Right cardiac atrium (tissue), 5 donors: ENCODE measurements at regions not wholly inside any gene's neighbourhood (a gene's known extent, or its start where the extent isn't known, plus 50 kb on each side); places are given as distances from the start of the nearest gene placed in this dataset.
"Not testable (repeated sequence)": the region's sequence is repeated elsewhere in the genome, so short reads cannot be mapped to it uniquely, and the experiment has no call there.

Experiments used
- ATAC-seq, 2 donors: fragments of 200-7000 bp; cut with Tn5 transposase; one replicate each; pipeline versions ENCODE4 v1.8.0 to v1.9.1; 2020; ENCODE audit warnings: moderate library complexity in 2 of 2, mild to moderate bottlenecking in 1 of 2
- DNase-seq, 3 donors: peaks; one replicate each; pipeline ENCODE4 v3.0.0-alpha.2; 2020
- H3K27ac ChIP-seq: one replicate; pipeline ENCODE4 v1.5.1; 2013; ENCODE audit warnings: mild to moderate bottlenecking, low read length, control low read depth, moderate library complexity
- H3K27me3 ChIP-seq: one replicate; pipeline ENCODE4 v1.6.1; 2013; ENCODE audit not compliant: control insufficient read depth, insufficient read depth
- H3K4me1 ChIP-seq: one replicate; pipeline ENCODE4 v1.6.1; 2013; ENCODE audit warnings: low read length; ENCODE audit not compliant: control insufficient read depth, insufficient read depth
- H3K4me3 ChIP-seq: one replicate; pipeline ENCODE4 v1.5.1; 2013; ENCODE audit warnings: low read length, control low read depth
- H3K9me3 ChIP-seq: one replicate; pipeline ENCODE4 v1.6.1; 2013; ENCODE audit warnings: low read length; ENCODE audit not compliant: control insufficient read depth
- WGBS: extraction: QIAGEN DNeasy Blood & Tissue Kit; methylation state at CpG from one replicate; pipeline ENCODE4 v1.1.7; 2013; 5-methylcytosine and 5-hydroxymethylcytosine counted together
- intact Hi-C, 4 donors: fragments of 100-400 bp; cut with DNase I; formaldehyde crosslinking; loops; one replicate each; pipeline versions ENCODE4 v1.11.0 to v1.14.0; 2022 to 2023
- donor health status: healthy with polysubstance abuse.
- donor health status: DM: no; HTN: yes; CAD: no.
- donor health status: DM: no; HTN: no; CAD: no.
- donor health status: DM: no; HTN: yes; CAD: no; lungs with severe emphysema.
- donor health status: DM: yes; HTN: yes; CAD: no.

DNA sequence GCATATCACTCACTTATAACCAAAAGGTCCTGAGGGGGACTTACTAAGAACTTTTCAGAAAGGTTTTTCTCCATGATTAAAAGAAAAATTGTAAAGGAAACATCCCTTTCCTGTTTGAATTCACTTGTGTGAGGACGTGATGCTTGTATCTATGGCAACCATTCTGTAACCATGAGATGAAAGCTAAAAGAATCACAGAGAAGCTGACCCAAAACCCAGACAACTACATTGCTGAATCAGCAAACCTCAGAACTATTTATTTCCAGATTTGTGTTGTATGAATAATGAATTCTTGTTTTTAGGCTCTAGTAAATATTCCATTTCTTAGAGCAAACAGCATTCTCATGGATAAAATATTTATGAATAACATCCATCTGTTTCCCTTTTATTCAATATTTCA is 91.2 kb downstream of the RCHY1 start:
- Histone ChIP-seq H3K27ac (no peak overlapping the region), H3K4me3 (no peak overlapping the region), H3K9me3 (no peaks in the 10 kb centered on the region), H3K4me1 (no peaks in the 10 kb centered on the region), H3K27me3 (no peaks in the 10 kb centered on the region)
- WGBS: 33% methylated on average over 1 of the region's 1 CpG
- no peak for ATAC-seq
- DNase-seq: no peak
- intact Hi-C loops: no loop called here

DNA sequence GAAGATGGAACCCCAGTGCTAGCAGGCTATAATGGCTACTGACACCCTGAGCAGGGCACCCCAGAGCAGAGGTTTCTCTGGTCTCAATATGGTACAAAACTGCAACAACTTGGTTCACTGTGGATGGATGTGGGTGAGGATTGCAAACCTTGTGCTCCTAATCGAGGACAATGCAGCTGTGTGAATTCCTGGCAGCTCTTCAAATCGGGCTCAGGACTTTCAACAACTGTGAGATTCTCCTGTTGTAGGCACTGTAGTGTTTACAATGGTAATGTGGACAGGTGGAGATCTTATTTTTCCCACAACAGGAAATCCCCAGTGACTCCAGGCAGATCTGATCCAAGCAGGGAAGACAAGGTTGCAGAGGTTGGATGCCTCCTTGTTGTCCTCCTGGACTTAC is 101.5 kb downstream of the RCHY1 start:
- no peak overlapping the region for H3K4me3 ChIP-seq
- DNase-seq (no peak), ATAC-seq (no peak)
- H3K27me3 ChIP-seq: no peaks in the 10 kb centered on the region
- WGBS: 55% methylated on average over 2 of the region's 2 CpGs
- H3K9me3 ChIP-seq: no peaks in the 10 kb centered on the region
- no peaks in the 10 kb centered on the region for H3K4me1 ChIP-seq
- intact Hi-C loops: no loop called here
- H3K27ac ChIP-seq: no peak overlapping the region

DNA sequence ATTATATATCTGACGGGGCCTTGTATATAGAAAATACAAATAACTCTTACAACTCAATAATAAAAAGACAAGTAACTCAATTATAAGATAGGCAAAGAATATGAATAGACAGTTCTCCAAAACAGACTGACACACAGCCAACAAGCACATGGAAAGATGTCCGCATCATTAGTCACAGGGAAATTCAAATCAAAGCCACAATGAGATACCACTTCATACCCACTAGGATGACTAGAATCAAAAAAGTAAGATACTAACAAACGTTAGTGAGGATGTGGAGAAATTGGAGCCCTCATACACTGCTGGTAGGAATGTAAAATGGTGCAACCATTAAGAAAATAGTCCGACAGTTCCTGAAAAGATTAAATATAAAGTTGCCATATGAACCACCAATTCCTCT is 115.7 kb downstream of the RCHY1 start:
- intact Hi-C loops: no loop called here
- H3K4me3 ChIP-seq: no peak overlapping the region
- 79% methylated on average over 4 of the region's 4 CpGs for WGBS
- H3K9me3 ChIP-seq: no peaks in the 10 kb centered on the region
- no peaks in the 10 kb centered on the region for H3K27me3 ChIP-seq
- H3K4me1 ChIP-seq: no peaks in the 10 kb centered on the region
- no peak for ATAC-seq
- DNase-seq: no peak
- H3K27ac ChIP-seq: no peak overlapping the region

DNA sequence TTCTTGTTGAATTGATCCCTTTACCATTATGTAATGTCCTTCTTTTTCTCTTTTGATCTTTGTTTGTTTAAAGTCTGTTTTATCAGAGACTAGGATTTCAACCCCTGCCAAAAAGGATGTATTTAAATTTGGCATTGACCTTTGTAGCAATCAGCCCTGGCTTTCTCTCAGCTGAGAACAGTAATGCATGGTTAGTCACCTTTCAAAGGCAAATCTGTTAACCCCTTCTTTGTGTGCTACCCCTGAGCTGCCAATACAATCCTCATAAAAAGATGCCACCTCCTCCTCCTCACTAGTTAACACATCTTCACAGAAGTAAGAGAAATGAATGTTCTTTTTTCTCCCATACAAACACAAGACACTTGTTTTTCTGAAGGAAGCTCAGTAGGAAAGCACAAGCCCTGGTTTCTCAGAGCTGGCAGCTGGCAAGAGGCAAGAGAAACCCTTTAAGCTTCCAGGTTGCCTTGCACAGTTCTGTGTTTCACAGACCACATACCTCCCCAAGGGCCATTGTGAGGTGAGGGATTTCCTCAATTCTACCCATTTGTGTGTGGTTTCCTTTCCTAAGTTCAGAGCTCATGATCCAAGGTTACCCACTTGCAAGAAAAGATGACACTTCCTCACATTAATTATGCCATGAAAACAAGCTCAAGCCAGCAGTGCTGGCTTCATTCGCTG is 122.6 kb downstream of the RCHY1 start:
- no peaks in the 10 kb centered on the region for H3K27me3 ChIP-seq
- no peaks in the 10 kb centered on the region for H3K4me1 ChIP-seq
- H3K9me3 ChIP-seq: no peaks in the 10 kb centered on the region
- no peak overlapping the region for H3K4me3 ChIP-seq
- no peak for ATAC-seq
- H3K27ac ChIP-seq: no peak overlapping the region
- no peak for DNase-seq
- intact Hi-C loops: no loop called here
- whole genome bisulfite sequencing: 73% methylated on average over 1 of the region's 1 CpG

- DNase-seq, H3K4me3 ChIP-seq, H3K9me3 ChIP-seq, ATAC-seq, H3K27me3 ChIP-seq, H3K27ac ChIP-seq, intact Hi-C loops, H3K4me1 ChIP-seq: not testable (repeated sequence)
- WGBS: 91% methylated on average over 12 of the region's 12 CpGs
These were observed 127.8 kb downstream of the RCHY1 start for GRCh38 chr4:75386426-75386825.

GRCh38 chr4:75385106-75385505 is 129.1 kb downstream of the RCHY1 start:
- DNase-seq (no peak), ATAC-seq (no peak)
- no peaks in the 10 kb centered on the region for H3K4me1 ChIP-seq
- 27% methylated on average over 1 of the region's 1 CpG for WGBS
- H3K27ac ChIP-seq: no peak overlapping the region
- intact Hi-C loops: no loop called here
- no peak overlapping the region for H3K4me3 ChIP-seq
- no peaks in the 10 kb centered on the region for H3K9me3 ChIP-seq
- no peaks in the 10 kb centered on the region for H3K27me3 ChIP-seq

DNA sequence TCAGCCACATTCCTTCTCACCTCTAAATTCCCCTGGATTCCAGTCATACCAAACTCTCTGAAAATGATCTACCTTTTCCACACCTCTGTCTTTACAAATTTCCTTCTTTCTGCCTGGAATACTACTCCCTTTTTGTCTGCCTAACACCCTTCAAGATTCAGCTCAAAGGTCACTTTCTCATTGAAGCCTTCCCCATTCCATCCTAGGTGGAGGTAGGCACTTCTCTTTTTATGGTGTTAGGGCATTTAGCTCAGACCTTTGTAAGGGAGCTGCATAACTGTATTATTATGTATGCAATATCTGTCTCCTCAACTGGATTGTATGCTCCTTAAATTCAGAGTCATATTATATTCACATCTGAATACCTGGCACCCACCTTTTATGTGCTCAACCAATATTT is 137.7 kb downstream of the RCHY1 start:
- DNase-seq: no peak
- intact Hi-C loops: no loop called here
- Histone ChIP-seq H3K27me3 (no peaks in the 10 kb centered on the region), H3K9me3 (peaks cover 2% of the 10 kb centered on the region), H3K4me3 (no peak overlapping the region), H3K27ac (no peak overlapping the region), H3K4me1 (no peaks in the 10 kb centered on the region)
- ATAC-seq: no peak

GRCh38 chr4:75371915-75372314 is 142.3 kb downstream of the RCHY1 start:
- ATAC-seq (no peak), DNase-seq (no peak)
- Histone ChIP-seq H3K4me3 (no peak overlapping the region), H3K4me1 (no peaks in the 10 kb centered on the region), H3K27ac (no peak overlapping the region), H3K27me3 (no peaks in the 10 kb centered on the region), H3K9me3 (no peaks in the 10 kb centered on the region)
- intact Hi-C loops: no loop called here
- WGBS: 52% methylated on average over 2 of the region's 2 CpGs

GRCh38 chr4:75370576-75370975 is 143.6 kb downstream of the RCHY1 start:
- H3K27me3 ChIP-seq: no peaks in the 10 kb centered on the region
- 79% methylated on average over 3 of the region's 3 CpGs for WGBS
- no peak overlapping the region for H3K27ac ChIP-seq
- H3K4me3 ChIP-seq: no peak overlapping the region
- ATAC-seq (no peak), DNase-seq (no peak)
- no peaks in the 10 kb centered on the region for H3K4me1 ChIP-seq
- intact Hi-C loops: no loop called here
- H3K9me3 ChIP-seq: no peaks in the 10 kb centered on the region

DNA sequence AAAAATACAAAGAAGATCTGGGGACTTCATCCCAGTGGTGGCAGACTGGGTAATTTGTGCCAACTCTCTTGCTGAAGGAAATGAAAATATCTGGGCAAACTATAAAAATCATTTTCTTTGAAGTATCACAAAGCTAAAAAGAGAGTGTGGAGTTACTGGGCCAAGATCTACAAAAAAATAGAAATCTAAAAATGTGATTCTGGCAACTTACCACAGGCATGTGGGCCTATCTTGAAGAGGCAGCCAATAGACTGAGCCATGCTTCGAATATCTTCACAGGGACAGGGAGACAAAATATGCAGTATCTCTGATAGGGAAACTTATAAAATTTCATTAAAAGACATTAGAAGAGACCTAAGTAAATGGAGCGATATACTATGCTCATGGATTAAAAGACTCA is 168.8 kb downstream of the RCHY1 start:
- Histone ChIP-seq H3K27ac (no peak overlapping the region), H3K4me3 (no peak overlapping the region), H3K4me1 (no peaks in the 10 kb centered on the region), H3K9me3 (no peaks in the 10 kb centered on the region), H3K27me3 (no peaks in the 10 kb centered on the region)
- intact Hi-C loops: no loop called here
- 63% methylated on average over 2 of the region's 2 CpGs for WGBS
- DNase-seq (no peak), ATAC-seq (no peak)

GRCh38 chr4:75344915-75345314 is 169.3 kb downstream of the RCHY1 start:
- intact Hi-C loops: no loop called here
- Histone ChIP-seq H3K9me3 (no peaks in the 10 kb centered on the region), H3K4me3 (no peak overlapping the region), H3K27ac (no peak overlapping the region), H3K27me3 (no peaks in the 10 kb centered on the region), H3K4me1 (no peaks in the 10 kb centered on the region)
- DNase-seq (no peak), ATAC-seq (peak; percentile 19 to 53)
- 47% methylated on average over 5 of the region's 5 CpGs for whole genome bisulfite sequencing

DNA sequence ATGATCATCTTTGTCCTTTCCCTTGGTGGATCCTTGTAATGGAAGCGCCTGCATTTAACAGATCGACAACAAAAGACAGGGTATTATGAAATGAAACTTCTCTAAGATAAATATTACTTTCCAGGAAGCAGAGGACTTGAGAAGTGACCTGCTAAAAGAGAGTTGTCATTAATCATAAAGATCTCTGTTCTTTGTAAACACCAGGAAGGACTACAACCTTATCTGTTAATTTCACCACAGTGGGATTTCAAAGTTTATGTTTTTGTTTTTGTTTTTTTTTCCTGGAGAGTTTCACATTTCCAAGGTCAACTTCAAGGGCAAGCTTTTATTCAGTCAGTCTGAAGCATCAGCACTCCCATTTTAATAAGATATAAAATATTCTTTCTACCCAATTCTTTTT is 170.9 kb downstream of the RCHY1 start:
- Histone ChIP-seq H3K27me3 (no peaks in the 10 kb centered on the region), H3K4me1 (no peaks in the 10 kb centered on the region), H3K4me3 (no peak overlapping the region), H3K9me3 (no peaks in the 10 kb centered on the region), H3K27ac (no peak overlapping the region)
- DNase-seq (no peak), ATAC-seq (no peak)
- intact Hi-C loops: no loop called here
- WGBS: 63% methylated on average over 2 of the region's 2 CpGs
